Keratinocyte (primary cell): ENCODE measurements at regions not wholly inside any gene's neighbourhood (a gene's known extent, or its start where the extent isn't known, plus 50 kb on each side); places are given as distances from the start of the nearest gene placed in this dataset.

ENCODE experiments used
- DNase-seq: peaks from one replicate; pipeline ENCODE4 v3.0.0-alpha.2; 2011; ENCODE audit warnings: low read depth, missing footprints, low spot score
- FAIRE-seq: peaks from 2 replicates; lab custom pipeline; 2011; peaks lifted over from hg19 to GRCh38; lab: Jason Lieb, UNC
- H2AFZ ChIP-seq: 2 replicates; pipeline ENCODE4 v1.6.0; 2012; ENCODE audit warnings: low read length, control low read depth, inconsistent platforms; ENCODE audit not compliant: control insufficient read depth
- H3K27ac ChIP-seq: 2 replicates; pipeline ENCODE4 v1.5.1; 2011; ENCODE audit warnings: low read length; ENCODE audit not compliant: control insufficient read depth, insufficient read depth
- H3K27me3 ChIP-seq: 3 replicates; pipeline ENCODE4 v1.6.0; 2011; ENCODE audit warnings: low read length; ENCODE audit not compliant: control insufficient read depth, insufficient read depth; ENCODE audit errors: extremely low read depth
- H3K36me3 ChIP-seq, 2 experiments: 2 replicates in 1 of 2; 3 replicates in 1 of 2; pipeline ENCODE4 v1.5.1; 2011; ENCODE audit warnings: low read length in 2 of 2, mild to moderate bottlenecking in 1 of 2; ENCODE audit not compliant: control insufficient read depth in 2 of 2, insufficient read depth in 2 of 2; ENCODE audit errors: extremely low read depth in 1 of 2
- H3K4me1 ChIP-seq: 3 replicates; pipeline ENCODE4 v1.5.1; 2011; ENCODE audit warnings: low read length; ENCODE audit not compliant: control insufficient read depth, insufficient read depth; ENCODE audit errors: extremely low read depth
- H3K4me2 ChIP-seq: 3 replicates; pipeline ENCODE4 v1.6.0; 2011; ENCODE audit warnings: low read depth, low read length; ENCODE audit not compliant: control insufficient read depth, insufficient read depth; ENCODE audit errors: extremely low read depth
- H3K4me3 ChIP-seq, 3 experiments: fragments of 200-600 bp in 1 of 3; sonication (generic) in 1 of 3; 2 replicates in 2 of 3; 3 replicates in 1 of 3; pipeline ENCODE4 v1.5.1; 2011 to 2016; ENCODE audit warnings: low read length in 3 of 3, mild to moderate bottlenecking in 3 of 3, control low read depth in 2 of 3, inconsistent platforms in 1 of 3, low read depth in 1 of 3, mixed read lengths in 1 of 3, mixed run types in 1 of 3, moderate library complexity in 1 of 3; ENCODE audit not compliant: control insufficient read depth in 2 of 3, insufficient read depth in 2 of 3; ENCODE audit errors: extremely low read depth in 1 of 3
- H3K79me2 ChIP-seq: 2 replicates; pipeline ENCODE4 v1.6.0; 2012; ENCODE audit warnings: low read length; ENCODE audit not compliant: control insufficient read depth, insufficient read depth
- H3K9ac ChIP-seq: 3 replicates; pipeline ENCODE4 v1.6.0; 2011; ENCODE audit warnings: low read length; ENCODE audit not compliant: control insufficient read depth, insufficient read depth; ENCODE audit errors: extremely low read depth
- H3K9me1 ChIP-seq: 3 replicates; pipeline ENCODE4 v1.6.0; 2011; ENCODE audit warnings: low read length; ENCODE audit not compliant: control insufficient read depth, insufficient read depth; ENCODE audit errors: extremely low read depth
- H3K9me3 ChIP-seq: 2 replicates; pipeline ENCODE4 v1.5.1; 2012; ENCODE audit warnings: low read depth, low read length; ENCODE audit not compliant: control insufficient read depth
- H4K20me1 ChIP-seq: 3 replicates; pipeline ENCODE4 v1.6.0; 2011; ENCODE audit warnings: low read length; ENCODE audit not compliant: control insufficient read depth, insufficient read depth; ENCODE audit errors: extremely low read depth
- EZH2 ChIP-seq: IDR thresholded peaks from one replicate; pipeline ENCODE4 v1.6.1; 2012; ENCODE audit warnings: inconsistent platforms, mild to moderate bottlenecking, low read length, moderate library complexity
- dilution Hi-C: fragments of 300-500 bp; cut with MboI; formaldehyde crosslinking; loops from one replicate; pipeline ENCODE4 v1.7.0; 2020; ENCODE audit warnings: low sequenced_read_pairs; ENCODE audit not compliant: extremely low pct_ligation_motif_present
- TF ChIP-seq, protein P1 (sequence below), 3 experiments: IDR thresholded peaks in 1 of 3; conservative IDR thresholded peaks in 1 of 3; optimal IDR thresholded peaks in 1 of 3; 2 replicates in 2 of 3; 3 replicates in 1 of 3; pipeline versions ENCODE3 to v1.5.1; 2011; ENCODE audit warnings: low read length in 3 of 3, mild to moderate bottlenecking in 3 of 3, moderate library complexity in 2 of 3, control low read depth in 1 of 3, inconsistent platforms in 1 of 3; ENCODE audit not compliant: insufficient read depth in 2 of 3; ENCODE audit errors: extremely low read depth in 1 of 3

DNA sequence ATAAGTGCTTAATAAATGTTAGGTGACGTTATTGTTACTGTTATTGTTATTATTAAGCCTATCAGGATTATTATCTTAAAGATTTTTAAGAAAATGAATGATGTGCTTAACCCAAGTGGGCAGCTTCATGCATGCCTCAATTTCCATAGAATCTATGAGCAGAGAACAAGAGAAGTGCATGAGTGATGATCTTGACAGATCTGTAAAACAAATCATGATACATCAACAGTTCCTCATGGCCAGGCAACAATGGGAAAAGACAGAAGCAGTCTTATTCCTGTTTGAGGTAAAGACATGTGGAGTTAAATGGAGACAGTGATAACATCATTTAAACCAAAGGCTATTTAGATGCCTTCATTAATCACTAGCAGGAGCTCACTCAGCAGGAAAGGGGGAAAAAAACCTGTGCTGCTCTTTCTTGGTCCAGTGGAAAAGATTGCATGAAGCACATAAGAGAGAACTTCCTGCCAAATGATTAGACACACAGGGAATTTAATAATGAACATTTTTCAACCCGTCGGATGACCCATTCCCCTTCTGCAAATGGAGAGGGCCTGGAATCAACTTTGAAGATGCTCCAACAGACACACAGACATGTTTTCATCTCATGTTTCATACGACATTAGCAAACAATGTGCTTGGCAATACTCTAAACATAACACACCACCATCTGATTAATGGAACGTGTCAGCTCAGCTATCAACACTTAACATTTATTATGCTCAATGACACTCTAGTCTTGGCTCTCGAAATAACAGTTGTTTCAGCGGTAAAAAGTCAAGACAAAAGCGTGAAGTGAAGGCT, 212.2 kb upstream of the LRRN1 start:
- H3K4me3 ChIP-seq = no peak overlapping the region
- H3K9ac ChIP-seq = no peak overlapping the region
- H2AFZ ChIP-seq = no peak overlapping the region
- no peak for TF ChIP-seq EZH2
- TF ChIP-seq, protein P1, sequence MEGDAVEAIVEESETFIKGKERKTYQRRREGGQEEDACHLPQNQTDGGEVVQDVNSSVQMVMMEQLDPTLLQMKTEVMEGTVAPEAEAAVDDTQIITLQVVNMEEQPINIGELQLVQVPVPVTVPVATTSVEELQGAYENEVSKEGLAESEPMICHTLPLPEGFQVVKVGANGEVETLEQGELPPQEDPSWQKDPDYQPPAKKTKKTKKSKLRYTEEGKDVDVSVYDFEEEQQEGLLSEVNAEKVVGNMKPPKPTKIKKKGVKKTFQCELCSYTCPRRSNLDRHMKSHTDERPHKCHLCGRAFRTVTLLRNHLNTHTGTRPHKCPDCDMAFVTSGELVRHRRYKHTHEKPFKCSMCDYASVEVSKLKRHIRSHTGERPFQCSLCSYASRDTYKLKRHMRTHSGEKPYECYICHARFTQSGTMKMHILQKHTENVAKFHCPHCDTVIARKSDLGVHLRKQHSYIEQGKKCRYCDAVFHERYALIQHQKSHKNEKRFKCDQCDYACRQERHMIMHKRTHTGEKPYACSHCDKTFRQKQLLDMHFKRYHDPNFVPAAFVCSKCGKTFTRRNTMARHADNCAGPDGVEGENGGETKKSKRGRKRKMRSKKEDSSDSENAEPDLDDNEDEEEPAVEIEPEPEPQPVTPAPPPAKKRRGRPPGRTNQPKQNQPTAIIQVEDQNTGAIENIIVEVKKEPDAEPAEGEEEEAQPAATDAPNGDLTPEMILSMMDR (optimal IDR thresholded peaks at IDR 0.05 in 1 of 3, IDR thresholded peaks at IDR 0.05 in 1 of 3, conservative IDR thresholded peaks at IDR 0.05 in 1 of 3; ENCODE audit: extremely low read depth in 1 of 3, insufficient read depth in 2 of 3, low read length in 3 of 3) = no peak
- no peaks in the 10 kb centered on the region for H3K36me3 ChIP-seq
- no peak overlapping the region for H3K27ac ChIP-seq
- H3K27me3 ChIP-seq = no peaks in the 10 kb centered on the region
- H4K20me1 ChIP-seq = no peaks in the 10 kb centered on the region
- H3K9me1 ChIP-seq = no peaks in the 10 kb centered on the region
- H3K79me2 ChIP-seq = no peaks in the 10 kb centered on the region
- H3K4me1 ChIP-seq = no peaks in the 10 kb centered on the region
- H3K4me2 ChIP-seq = no peak overlapping the region
- H3K9me3 ChIP-seq = no peaks in the 10 kb centered on the region
- dilution Hi-C loops = no loop called here
- no peak for DNase-seq
- no peak for FAIRE-seq

DNA sequence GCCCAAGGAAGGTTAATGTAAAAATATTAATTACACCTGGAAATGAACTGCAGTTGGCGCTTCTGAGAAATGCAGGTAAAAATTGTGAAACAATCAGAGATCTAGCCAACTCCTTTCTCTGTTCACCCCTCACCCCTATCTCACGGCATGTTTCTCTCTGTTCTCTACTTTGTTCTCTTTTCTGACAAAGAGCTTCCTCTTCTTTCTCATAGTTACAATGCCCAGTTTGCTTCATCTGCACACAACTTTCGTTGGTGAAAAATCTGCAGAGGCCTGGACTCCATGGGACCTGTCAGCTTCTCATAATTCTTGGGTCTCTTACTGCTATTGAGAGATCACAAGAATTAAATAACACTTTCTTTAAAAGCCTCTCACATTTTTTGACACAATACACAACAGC, 212.9 kb upstream of the LRRN1 start:
- no peaks in the 10 kb centered on the region for H3K4me1 ChIP-seq
- no peaks in the 10 kb centered on the region for H3K9me1 ChIP-seq
- no peak overlapping the region for H3K4me3 ChIP-seq
- H3K79me2 ChIP-seq = no peaks in the 10 kb centered on the region
- dilution Hi-C loops = no loop called here
- no peak overlapping the region for H3K9ac ChIP-seq
- FAIRE-seq (no peak), DNase-seq (no peak)
- no peaks in the 10 kb centered on the region for H3K27me3 ChIP-seq
- TF ChIP-seq, protein P1 (optimal IDR thresholded peaks at IDR 0.05 in 1 of 3, IDR thresholded peaks at IDR 0.05 in 1 of 3, conservative IDR thresholded peaks at IDR 0.05 in 1 of 3; ENCODE audit: extremely low read depth in 1 of 3, insufficient read depth in 2 of 3, low read length in 3 of 3) = no peak
- no peak for TF ChIP-seq EZH2
- H3K36me3 ChIP-seq = no peaks in the 10 kb centered on the region
- H3K4me2 ChIP-seq = no peak overlapping the region
- H2AFZ ChIP-seq = no peak overlapping the region
- no peaks in the 10 kb centered on the region for H3K9me3 ChIP-seq
- H3K27ac ChIP-seq = no peak overlapping the region
- H4K20me1 ChIP-seq = no peaks in the 10 kb centered on the region
